ENCODE measurements at regions not wholly inside any gene's neighbourhood (a gene's known extent, or its start where the extent isn't known, plus 50 kb on each side); places are given as distances from the start of the nearest gene placed in this dataset.
"Not testable (repeated sequence)": the region's sequence is repeated elsewhere in the genome, so short reads cannot be mapped to it uniquely, and the experiment has no call there.

DNA sequence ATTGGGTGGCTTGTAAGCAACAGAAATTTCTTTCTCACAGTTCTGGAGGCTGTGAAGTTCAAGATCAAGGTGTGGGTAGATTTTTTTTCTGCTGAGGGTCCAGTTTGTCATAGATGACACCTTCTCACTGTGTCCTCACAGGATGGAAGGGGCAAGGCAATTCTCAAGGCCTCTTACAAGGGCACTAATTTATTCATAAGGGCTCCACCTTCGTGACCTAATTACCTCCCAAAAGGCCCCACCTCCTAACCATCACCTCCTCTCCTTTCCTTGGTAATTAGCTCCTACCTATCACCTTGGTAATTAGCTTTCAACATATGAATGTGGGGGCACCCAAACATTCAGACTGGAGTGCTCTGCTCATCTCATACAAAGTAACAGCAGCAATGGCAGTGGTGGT is 92.3 kb upstream of the CD44 start:
- TF ChIP-seq, protein P1, sequence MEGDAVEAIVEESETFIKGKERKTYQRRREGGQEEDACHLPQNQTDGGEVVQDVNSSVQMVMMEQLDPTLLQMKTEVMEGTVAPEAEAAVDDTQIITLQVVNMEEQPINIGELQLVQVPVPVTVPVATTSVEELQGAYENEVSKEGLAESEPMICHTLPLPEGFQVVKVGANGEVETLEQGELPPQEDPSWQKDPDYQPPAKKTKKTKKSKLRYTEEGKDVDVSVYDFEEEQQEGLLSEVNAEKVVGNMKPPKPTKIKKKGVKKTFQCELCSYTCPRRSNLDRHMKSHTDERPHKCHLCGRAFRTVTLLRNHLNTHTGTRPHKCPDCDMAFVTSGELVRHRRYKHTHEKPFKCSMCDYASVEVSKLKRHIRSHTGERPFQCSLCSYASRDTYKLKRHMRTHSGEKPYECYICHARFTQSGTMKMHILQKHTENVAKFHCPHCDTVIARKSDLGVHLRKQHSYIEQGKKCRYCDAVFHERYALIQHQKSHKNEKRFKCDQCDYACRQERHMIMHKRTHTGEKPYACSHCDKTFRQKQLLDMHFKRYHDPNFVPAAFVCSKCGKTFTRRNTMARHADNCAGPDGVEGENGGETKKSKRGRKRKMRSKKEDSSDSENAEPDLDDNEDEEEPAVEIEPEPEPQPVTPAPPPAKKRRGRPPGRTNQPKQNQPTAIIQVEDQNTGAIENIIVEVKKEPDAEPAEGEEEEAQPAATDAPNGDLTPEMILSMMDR (IDR thresholded peaks at IDR 0.05): no peak
- no peak overlapping the region for H3K4me3 Mint-ChIP-seq
- no peak overlapping the region for H3K27ac Mint-ChIP-seq
- H3K9me3 Mint-ChIP-seq: peaks cover 24% of the 10 kb centered on the region
- H3K36me3 Mint-ChIP-seq (ENCODE audit: low read depth): peaks cover 5% of the 10 kb centered on the region
- peaks cover 12% of the 10 kb centered on the region for H3K27me3 Mint-ChIP-seq (ENCODE audit: low read depth, poor library complexity)
- peaks cover 6% of the 10 kb centered on the region for H3K4me1 Mint-ChIP-seq
- DNase-seq: no peak

DNA sequence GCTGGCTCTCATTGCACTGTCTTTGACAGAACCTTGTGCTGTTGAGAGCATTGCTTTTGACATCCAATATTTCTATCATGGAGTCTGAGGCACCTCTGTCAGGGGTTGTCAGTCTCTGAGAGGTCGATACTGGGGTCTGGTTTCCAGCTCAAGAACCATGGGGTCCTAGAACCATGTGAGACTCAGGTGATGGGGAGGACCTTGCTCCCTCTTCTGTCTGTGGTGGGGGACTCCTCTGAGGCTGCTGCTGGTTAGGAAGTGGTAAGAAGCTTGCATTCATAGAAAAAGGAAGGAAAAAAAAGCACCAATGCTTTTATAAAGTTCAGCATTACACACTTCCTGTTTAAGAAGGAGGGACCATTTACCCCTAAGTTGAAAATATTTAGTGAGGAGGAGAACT is 91.8 kb upstream of the CD44 start:
- DNase-seq: no peak
- TF ChIP-seq, protein P1 (IDR thresholded peaks at IDR 0.05): no peak
- Mint-ChIP-seq H3K36me3 (ENCODE audit: low read depth) (peaks cover 5% of the 10 kb centered on the region), H3K4me1 (peaks cover 6% of the 10 kb centered on the region), H3K27ac (no peak overlapping the region), H3K4me3 (no peak overlapping the region), H3K9me3 (peaks cover 26% of the 10 kb centered on the region), H3K27me3 (ENCODE audit: low read depth, poor library complexity) (peaks cover 12% of the 10 kb centered on the region)

DNA sequence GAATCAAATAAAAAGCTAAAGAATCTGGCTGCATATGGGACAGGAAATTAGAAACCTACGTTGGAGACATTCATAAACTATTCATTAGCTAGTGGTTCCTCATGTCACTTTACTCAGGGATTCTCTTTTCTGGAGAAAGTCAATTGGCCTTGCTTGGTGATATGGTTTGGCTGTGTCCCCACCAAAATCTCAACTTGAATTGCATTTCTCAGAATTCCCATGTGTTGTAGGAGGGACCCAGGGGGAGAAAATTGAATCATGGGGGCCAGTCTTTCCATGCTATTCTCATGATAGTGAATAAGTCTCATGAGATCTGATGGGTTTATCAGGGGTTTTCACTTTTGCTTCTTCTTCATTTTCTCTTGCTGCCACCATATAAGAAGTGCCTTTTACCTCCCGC is 91.2 kb upstream of the CD44 start:
- no peak for DNase-seq
- peaks cover 6% of the 10 kb centered on the region for H3K4me1 Mint-ChIP-seq
- H3K27ac Mint-ChIP-seq: no peak overlapping the region
- peaks cover 5% of the 10 kb centered on the region for H3K36me3 Mint-ChIP-seq (ENCODE audit: low read depth)
- H3K4me3 Mint-ChIP-seq: no peak overlapping the region
- TF ChIP-seq, protein P1 (IDR thresholded peaks at IDR 0.05): no peak
- H3K9me3 Mint-ChIP-seq: peaks cover 30% of the 10 kb centered on the region
- peaks cover 12% of the 10 kb centered on the region for H3K27me3 Mint-ChIP-seq (ENCODE audit: low read depth, poor library complexity)

DNA sequence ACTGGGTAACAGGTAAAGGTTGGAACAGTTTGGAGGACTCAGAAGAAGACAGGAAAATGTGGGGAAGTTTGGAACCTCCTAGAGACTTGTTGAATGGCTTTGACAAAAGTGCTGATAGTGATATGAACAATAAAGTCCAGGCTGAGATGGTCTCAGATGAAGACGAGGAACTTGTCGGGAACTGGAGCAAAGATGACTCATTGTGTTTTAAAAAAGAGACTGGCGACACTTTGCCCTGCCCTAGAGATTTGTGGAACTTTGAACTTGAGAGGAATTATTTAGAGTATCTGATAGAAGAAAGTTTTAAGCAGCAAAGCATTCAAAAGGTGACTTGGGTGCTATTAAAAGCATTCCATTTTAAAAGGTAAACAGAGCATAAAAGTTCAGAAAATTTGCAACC is 90.6 kb upstream of the CD44 start:
- not testable (repeated sequence) for H3K36me3 Mint-ChIP-seq (ENCODE audit: low read depth); H3K4me1 Mint-ChIP-seq; H3K4me3 Mint-ChIP-seq; DNase-seq; H3K27ac Mint-ChIP-seq
- H3K9me3 Mint-ChIP-seq: peaks cover 30% of the 10 kb centered on the region
- peaks cover 12% of the 10 kb centered on the region for H3K27me3 Mint-ChIP-seq (ENCODE audit: low read depth, poor library complexity)

DNA sequence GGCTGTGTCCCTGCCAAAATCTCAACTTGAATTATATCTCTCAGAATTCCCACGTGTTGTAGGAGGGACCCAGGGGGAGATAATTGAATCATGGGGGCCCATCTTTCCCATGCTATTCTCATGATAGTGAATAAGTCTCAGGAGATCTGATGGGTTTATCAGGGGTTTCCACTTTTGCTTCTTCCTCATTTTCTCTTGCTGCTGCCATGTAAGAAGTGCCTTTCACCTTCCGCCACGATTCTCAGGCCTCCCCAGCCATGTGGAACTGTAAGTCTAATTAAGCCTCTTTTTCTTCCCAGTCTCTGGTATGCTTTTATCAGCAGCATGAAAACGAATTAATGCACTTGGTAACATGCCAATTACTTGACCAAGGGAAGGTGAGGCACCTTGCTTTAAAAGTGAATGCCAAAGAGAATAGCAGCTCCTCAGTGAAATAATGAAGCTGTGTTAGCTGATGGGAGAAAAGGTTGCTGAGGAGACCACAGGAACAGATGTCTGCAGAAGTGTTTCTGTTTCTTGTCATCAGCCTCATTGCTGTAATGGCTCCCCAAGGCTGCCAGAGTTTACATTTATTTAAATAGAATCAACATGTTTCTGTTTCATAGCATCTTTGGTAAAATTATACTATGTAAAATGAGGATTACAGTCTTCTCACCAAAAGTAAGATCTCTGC is 89.0 kb upstream of the CD44 start:
- TF ChIP-seq, protein P1 (IDR thresholded peaks at IDR 0.05): no peak

DNA sequence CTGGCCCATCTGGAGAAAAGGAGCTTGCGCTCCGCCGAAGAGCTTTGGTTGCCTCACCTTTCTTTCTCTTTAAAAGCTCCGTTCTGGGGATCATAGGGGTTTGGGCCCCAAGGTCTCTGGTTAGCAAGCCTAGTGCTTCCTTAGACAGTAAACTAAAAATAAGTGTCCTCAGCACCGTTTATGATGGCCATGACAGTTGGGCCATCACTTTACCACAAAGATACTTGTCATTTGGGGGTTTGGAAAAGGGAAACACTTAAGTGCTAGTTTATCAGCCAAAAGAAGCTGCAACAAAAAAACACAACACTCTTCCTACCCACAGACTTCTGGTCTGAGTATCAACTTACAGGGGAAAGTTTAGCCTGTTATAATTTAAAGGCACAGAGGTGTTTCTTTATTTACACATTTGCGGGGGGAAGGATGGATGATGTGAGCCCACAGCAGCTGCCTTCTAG is 88.4 kb upstream of the CD44 start:
- DNase-seq: no peak
- Mint-ChIP-seq H3K9me3 (peaks cover 30% of the 10 kb centered on the region), H3K36me3 (ENCODE audit: low read depth) (peaks cover 5% of the 10 kb centered on the region), H3K27ac (peak overlapping the region; percentile 68), H3K4me1 (peaks cover 6% of the 10 kb centered on the region), H3K4me3 (no peak overlapping the region), H3K27me3 (ENCODE audit: low read depth, poor library complexity) (peaks cover 7% of the 10 kb centered on the region)
- TF ChIP-seq, protein P1 (IDR thresholded peaks at IDR 0.05): no peak

More for the DNA sequence above, 89.0 kb upstream of the CD44 start:
- no peak for DNase-seq
- Mint-ChIP-seq H3K4me3 (no peak overlapping the region), H3K4me1 (peaks cover 6% of the 10 kb centered on the region), H3K27me3 (ENCODE audit: low read depth, poor library complexity) (peaks cover 9% of the 10 kb centered on the region), H3K36me3 (ENCODE audit: low read depth) (peaks cover 5% of the 10 kb centered on the region), H3K27ac (no peak overlapping the region), H3K9me3 (peaks cover 30% of the 10 kb centered on the region)

Data from nephron progenitor cell (in vitro differentiated cells).